ACC112 (cell line): ENCODE measurements at regions not wholly inside any gene's neighbourhood (a gene's known extent, or its start where the extent isn't known, plus 50 kb on each side); places are given as distances from the start of the nearest gene placed in this dataset.

ENCODE experiments used
- H2AFZ ChIP-seq: fragments of 200-600 bp; sonication (generic); one replicate; pipeline ENCODE4 v1.6.0; 2017; ENCODE audit warnings: antibody characterized with exemption, low read length; ENCODE audit not compliant: unreplicated experiment
- H3K27ac ChIP-seq: fragments of 200-600 bp; sonication (generic); 2 replicates; pipeline ENCODE4 v1.5.1; 2014; ENCODE audit warnings: low read depth, mild to moderate bottlenecking, antibody characterized with exemption, low read length, moderate library complexity
- H3K27me3 ChIP-seq: fragments of 200-600 bp; sonication (generic); 2 replicates; pipeline ENCODE4 v1.6.1; 2014; ENCODE audit warnings: mild to moderate bottlenecking, antibody characterized with exemption, low read length, moderate library complexity, mixed read lengths; ENCODE audit not compliant: insufficient read depth
- H3K36me3 ChIP-seq: fragments of 200-600 bp; sonication (generic); 2 replicates; pipeline ENCODE4 v1.6.1; 2016; ENCODE audit warnings: mild to moderate bottlenecking, antibody characterized with exemption, low read length, moderate library complexity, mixed read lengths; ENCODE audit not compliant: insufficient read depth
- H3K4me1 ChIP-seq: fragments of 200-600 bp; sonication (generic); one replicate; pipeline ENCODE4 v1.6.1; 2016; ENCODE audit warnings: low read length, mixed read lengths; ENCODE audit not compliant: insufficient read depth, unreplicated experiment, control insufficient read depth
- H3K4me3 ChIP-seq: fragments of 200-600 bp; sonication (generic); 2 replicates; pipeline ENCODE4 v1.5.1; 2014; ENCODE audit warnings: mild to moderate bottlenecking, low read depth, low read length
- H3K79me2 ChIP-seq: fragments of 200-600 bp; sonication (generic); one replicate; pipeline ENCODE4 v1.6.0; 2016; ENCODE audit warnings: low read length; ENCODE audit not compliant: control insufficient read depth, unreplicated experiment, insufficient read depth

GRCh38 chr12:83365317-83365716 lies 678.6 kb downstream of the TMTC2 start:
- H3K36me3 ChIP-seq: no peaks in the 10 kb centered on the region
- no peak overlapping the region for H2AFZ ChIP-seq
- no peaks in the 10 kb centered on the region for H3K4me1 ChIP-seq
- H3K27me3 ChIP-seq: no peaks in the 10 kb centered on the region
- H3K4me3 ChIP-seq: no peak overlapping the region
- no peak overlapping the region for H3K27ac ChIP-seq
- no peaks in the 10 kb centered on the region for H3K79me2 ChIP-seq

- Histone ChIP-seq H3K4me3 (no peak overlapping the region), H3K4me1 (no peaks in the 10 kb centered on the region), H3K36me3 (no peaks in the 10 kb centered on the region), H2AFZ (no peak overlapping the region), H3K79me2 (no peaks in the 10 kb centered on the region), H3K27me3 (no peaks in the 10 kb centered on the region), H3K27ac (no peak overlapping the region)
Observed at GRCh38 chr12:83361475-83361874, 674.8 kb downstream of the TMTC2 start.

- no peaks in the 10 kb centered on the region for H3K4me1 ChIP-seq
- no peak overlapping the region for H3K4me3 ChIP-seq
Observed at GRCh38 chr12:83361071-83361470, 674.4 kb downstream of the TMTC2 start.

GRCh38 chr12:83349907-83350611 lies 663.4 kb downstream of the TMTC2 start:
- Histone ChIP-seq H3K27me3 (no peaks in the 10 kb centered on the region), H3K79me2 (no peaks in the 10 kb centered on the region), H2AFZ (no peak overlapping the region), H3K4me3 (no peak overlapping the region), H3K4me1 (no peaks in the 10 kb centered on the region), H3K36me3 (no peaks in the 10 kb centered on the region), H3K27ac (no peak overlapping the region)

More at GRCh38 chr12:83361071-83361470, 674.4 kb downstream of the TMTC2 start:
- Histone ChIP-seq H3K36me3 (no peaks in the 10 kb centered on the region), H3K27ac (no peak overlapping the region), H2AFZ (no peak overlapping the region), H3K27me3 (no peaks in the 10 kb centered on the region), H3K79me2 (no peaks in the 10 kb centered on the region)

GRCh38 chr12:83346333-83346732 lies 659.6 kb downstream of the TMTC2 start:
- Histone ChIP-seq H3K27me3 (no peaks in the 10 kb centered on the region), H3K4me1 (no peaks in the 10 kb centered on the region), H3K36me3 (no peaks in the 10 kb centered on the region), H2AFZ (no peak overlapping the region), H3K4me3 (no peak overlapping the region), H3K79me2 (no peaks in the 10 kb centered on the region), H3K27ac (no peak overlapping the region)

GRCh38 chr12:83343767-83344166 lies 657.1 kb downstream of the TMTC2 start:
- Histone ChIP-seq H3K36me3 (no peaks in the 10 kb centered on the region), H2AFZ (no peak overlapping the region), H3K79me2 (no peaks in the 10 kb centered on the region), H3K27ac (no peak overlapping the region), H3K27me3 (no peaks in the 10 kb centered on the region), H3K4me3 (no peak overlapping the region), H3K4me1 (no peaks in the 10 kb centered on the region)

GRCh38 chr12:83335748-83336147 lies 649.0 kb downstream of the TMTC2 start:
- Histone ChIP-seq H3K27ac (no peak overlapping the region), H3K4me1 (no peaks in the 10 kb centered on the region), H3K27me3 (no peaks in the 10 kb centered on the region), H3K79me2 (no peaks in the 10 kb centered on the region), H3K36me3 (no peaks in the 10 kb centered on the region), H2AFZ (no peak overlapping the region), H3K4me3 (no peak overlapping the region)

- Histone ChIP-seq H2AFZ (no peak overlapping the region), H3K27me3 (no peaks in the 10 kb centered on the region), H3K79me2 (no peaks in the 10 kb centered on the region), H3K4me3 (no peak overlapping the region), H3K36me3 (no peaks in the 10 kb centered on the region), H3K4me1 (no peaks in the 10 kb centered on the region), H3K27ac (no peak overlapping the region)
Observed at GRCh38 chr12:83326666-83327065, 640.0 kb downstream of the TMTC2 start.

- H3K4me3 ChIP-seq: no peak overlapping the region
- H3K27me3 ChIP-seq: no peaks in the 10 kb centered on the region
- no peaks in the 10 kb centered on the region for H3K4me1 ChIP-seq
- no peak overlapping the region for H3K27ac ChIP-seq
- H3K79me2 ChIP-seq: no peaks in the 10 kb centered on the region
- H2AFZ ChIP-seq: no peak overlapping the region
- no peaks in the 10 kb centered on the region for H3K36me3 ChIP-seq
Observed at GRCh38 chr12:83323866-83324265, 637.2 kb downstream of the TMTC2 start.

- H3K36me3 ChIP-seq: no peaks in the 10 kb centered on the region
- H3K27ac ChIP-seq: no peak overlapping the region
- H2AFZ ChIP-seq: no peak overlapping the region
- no peaks in the 10 kb centered on the region for H3K27me3 ChIP-seq
- H3K4me1 ChIP-seq: no peaks in the 10 kb centered on the region
- H3K4me3 ChIP-seq: no peak overlapping the region
- no peaks in the 10 kb centered on the region for H3K79me2 ChIP-seq
Observed at GRCh38 chr12:83322809-83323208, 636.1 kb downstream of the TMTC2 start.

- no peaks in the 10 kb centered on the region for H3K79me2 ChIP-seq
- H3K27me3 ChIP-seq: no peaks in the 10 kb centered on the region
- no peak overlapping the region for H2AFZ ChIP-seq
- no peak overlapping the region for H3K27ac ChIP-seq
- H3K4me3 ChIP-seq: no peak overlapping the region
- no peaks in the 10 kb centered on the region for H3K4me1 ChIP-seq
- no peaks in the 10 kb centered on the region for H3K36me3 ChIP-seq
Observed at GRCh38 chr12:83321971-83322370, 635.3 kb downstream of the TMTC2 start.
